HT1080 (cell line): ENCODE measurements at regions not wholly inside any gene's neighbourhood (a gene's known extent, or its start where the extent isn't known, plus 50 kb on each side); places are given as distances from the start of the nearest gene placed in this dataset.
A peak's percentile ranks its signal among the peaks of the same experiment; 100 is the strongest.
"Not testable (repeated sequence)": the region's sequence is repeated elsewhere in the genome, so short reads cannot be mapped to it uniquely, and the experiment has no call there.

Experiments used
- DNase-seq: peaks from one replicate; pipeline ENCODE4 v3.0.0-alpha.2; 2015; ENCODE audit warnings: low read depth

GRCh38 chr20:4358552-4358951 lies 109.5 kb upstream of the ADRA1D start:
- DNase-seq = no peak

- no peak for DNase-seq
These were observed 103.3 kb upstream of the ADRA1D start for GRCh38 chr20:4352348-4352747.

DNA sequence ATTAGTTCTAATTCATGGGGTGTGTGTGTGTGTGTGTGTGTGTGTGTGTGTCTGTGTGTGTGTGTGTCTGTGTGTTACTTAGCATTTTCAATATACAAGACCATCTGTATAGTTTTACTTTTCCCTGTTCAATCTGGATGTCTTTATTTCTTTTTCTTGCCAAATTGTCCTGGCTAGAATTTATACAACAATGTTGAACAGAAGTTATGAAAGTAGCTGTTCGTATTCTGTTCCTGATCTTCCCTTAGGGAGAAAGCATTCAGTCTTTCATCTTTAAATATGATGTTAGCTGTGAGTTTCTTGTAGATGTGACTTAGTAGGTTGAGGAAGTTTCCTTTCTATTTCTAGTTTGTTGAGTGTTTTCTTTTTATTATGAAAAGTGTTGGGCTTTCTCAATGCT lies 101.0 kb upstream of the ADRA1D start:
- no peak for DNase-seq

GRCh38 chr20:4344670-4345069 lies 95.6 kb upstream of the ADRA1D start:
- no peak for DNase-seq

DNA sequence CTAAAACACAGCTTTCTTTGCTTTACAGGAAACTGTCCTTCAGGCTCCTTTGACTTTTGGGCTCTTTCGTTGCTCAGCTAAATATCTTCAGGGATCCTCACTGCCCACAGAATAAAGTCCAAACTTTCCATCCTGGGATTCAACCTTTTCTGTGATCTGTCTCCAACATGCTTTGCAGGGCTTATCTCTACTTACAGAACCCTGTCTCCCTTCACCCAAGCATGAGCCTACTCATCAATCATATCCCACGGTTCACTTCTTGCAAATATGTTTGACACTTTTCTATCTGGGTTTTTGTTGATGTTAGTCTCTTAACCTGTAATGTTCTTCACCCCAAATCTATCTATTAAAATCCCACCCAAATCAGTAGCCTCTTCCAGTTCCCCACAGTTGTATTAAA lies 93.5 kb upstream of the ADRA1D start:
- no peak for DNase-seq

DNA sequence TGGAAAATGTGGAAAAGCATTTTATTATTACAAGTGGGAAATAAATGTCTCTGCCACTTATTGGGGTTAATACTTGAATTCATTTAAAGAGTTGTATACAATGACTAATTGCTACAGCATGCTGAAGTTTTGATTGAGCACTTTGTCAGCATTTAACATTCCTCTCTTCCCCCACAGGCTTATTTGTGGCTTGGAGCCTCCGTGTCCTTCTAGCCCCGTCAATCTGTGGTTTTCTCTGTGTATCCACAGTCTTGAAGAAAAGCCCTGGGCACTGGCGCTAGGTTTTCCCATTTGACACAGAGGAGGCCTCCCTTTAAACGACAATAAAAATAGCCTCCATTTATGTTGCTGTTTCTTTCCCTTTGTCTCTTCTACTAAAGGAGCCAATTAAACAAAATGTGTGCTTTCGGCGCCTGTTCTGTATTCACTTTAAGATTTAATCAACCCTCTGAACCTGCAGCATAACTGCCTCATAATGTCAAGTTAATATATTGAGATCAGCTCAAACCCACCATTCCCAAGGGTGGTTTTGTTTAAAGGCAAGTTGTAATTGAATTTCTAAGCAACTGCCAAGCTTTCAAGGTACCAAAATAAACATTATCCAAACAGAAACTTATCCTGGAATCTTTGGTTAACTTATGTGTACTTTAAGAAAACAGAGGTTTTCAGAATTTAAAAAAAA lies 92.9 kb upstream of the ADRA1D start:
- peak; percentile 21 for DNase-seq

- DNase-seq = no peak
These were observed 86.6 kb upstream of the ADRA1D start for GRCh38 chr20:4335722-4336121.

DNA sequence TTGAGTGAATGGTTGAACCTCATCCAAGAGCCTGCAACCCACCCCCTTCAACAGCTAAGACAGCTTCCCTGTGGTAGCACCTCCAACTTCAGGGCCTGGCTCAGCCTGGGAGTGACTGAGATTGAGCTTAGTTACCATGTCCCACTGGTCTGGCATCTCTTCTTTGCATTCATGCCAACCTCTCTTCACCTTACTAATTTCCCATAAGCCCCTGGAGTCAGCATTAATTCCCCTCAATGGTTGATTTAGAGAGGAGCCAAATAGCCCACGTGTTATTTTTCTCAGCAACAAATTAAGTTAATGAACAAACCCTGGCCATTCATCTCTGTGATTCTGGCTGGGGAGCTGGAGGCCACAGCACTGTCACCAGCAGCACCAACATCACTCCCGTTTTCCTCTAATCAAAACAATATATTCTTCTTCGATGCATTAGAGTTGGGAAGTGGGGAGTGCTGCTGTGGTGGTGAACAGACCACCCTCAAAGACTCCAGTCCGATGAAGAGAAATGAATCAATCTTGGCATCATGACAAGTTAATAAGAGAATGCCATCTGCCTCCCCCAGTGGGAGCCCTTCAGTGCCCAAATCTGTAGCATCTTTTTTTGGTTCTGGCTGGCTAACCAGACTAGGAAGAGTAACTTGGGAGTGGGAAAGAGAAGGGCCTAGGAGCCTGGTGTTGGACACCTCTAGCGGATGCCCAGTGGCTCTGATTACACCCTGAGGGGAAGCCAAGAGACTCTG lies 83.2 kb upstream of the ADRA1D start:
- no peak for DNase-seq

DNA sequence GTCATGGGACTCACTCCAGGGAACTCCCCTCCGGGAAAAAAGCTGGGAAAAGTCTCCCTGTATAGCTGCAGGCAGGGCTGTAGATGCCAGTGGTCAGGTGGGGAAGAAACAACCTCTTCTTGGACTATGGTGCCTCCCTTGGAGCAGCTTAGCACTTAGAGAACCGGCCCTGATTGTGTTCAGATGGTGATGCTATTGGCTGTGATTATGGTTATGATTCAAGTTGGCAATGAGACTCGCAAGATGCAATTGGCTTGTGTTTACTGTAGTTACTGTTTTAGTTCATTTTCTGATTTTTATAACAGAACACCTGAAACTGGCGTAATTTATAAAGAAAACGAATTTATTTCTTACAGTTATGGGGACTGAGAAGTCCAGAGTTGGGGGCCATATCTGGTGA lies 80.9 kb upstream of the ADRA1D start:
- no peak for DNase-seq

DNA sequence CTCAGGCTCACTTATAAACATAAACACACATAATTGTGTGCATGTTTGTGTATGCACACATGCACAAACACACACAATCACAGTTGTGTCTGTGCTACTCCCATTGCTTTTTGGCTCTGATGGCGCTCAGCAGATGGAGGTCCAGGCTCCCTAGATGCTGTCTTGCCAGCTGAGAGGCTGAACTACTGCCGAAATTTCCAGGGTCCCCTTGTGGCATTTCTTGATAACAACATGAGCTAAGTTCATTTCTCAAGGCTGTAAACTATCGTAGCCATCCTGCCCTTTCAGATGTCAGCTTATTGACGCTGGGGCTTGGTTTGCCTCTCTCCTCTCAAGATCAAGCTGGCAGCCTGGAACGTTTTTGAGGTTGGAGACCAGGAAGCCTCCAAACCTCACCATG lies 80.1 kb upstream of the ADRA1D start:
- DNase-seq = no peak

GRCh38 chr20:4328541-4328940 lies 79.5 kb upstream of the ADRA1D start:
- DNase-seq = no peak

- DNase-seq = no peak
These were observed 78.9 kb upstream of the ADRA1D start for GRCh38 chr20:4327956-4328355.

- DNase-seq = peak; percentile 17
These were observed 77.3 kb upstream of the ADRA1D start for GRCh38 chr20:4326195-4327065.

- DNase-seq = no peak
These were observed 76.6 kb upstream of the ADRA1D start for GRCh38 chr20:4325548-4326187.

DNA sequence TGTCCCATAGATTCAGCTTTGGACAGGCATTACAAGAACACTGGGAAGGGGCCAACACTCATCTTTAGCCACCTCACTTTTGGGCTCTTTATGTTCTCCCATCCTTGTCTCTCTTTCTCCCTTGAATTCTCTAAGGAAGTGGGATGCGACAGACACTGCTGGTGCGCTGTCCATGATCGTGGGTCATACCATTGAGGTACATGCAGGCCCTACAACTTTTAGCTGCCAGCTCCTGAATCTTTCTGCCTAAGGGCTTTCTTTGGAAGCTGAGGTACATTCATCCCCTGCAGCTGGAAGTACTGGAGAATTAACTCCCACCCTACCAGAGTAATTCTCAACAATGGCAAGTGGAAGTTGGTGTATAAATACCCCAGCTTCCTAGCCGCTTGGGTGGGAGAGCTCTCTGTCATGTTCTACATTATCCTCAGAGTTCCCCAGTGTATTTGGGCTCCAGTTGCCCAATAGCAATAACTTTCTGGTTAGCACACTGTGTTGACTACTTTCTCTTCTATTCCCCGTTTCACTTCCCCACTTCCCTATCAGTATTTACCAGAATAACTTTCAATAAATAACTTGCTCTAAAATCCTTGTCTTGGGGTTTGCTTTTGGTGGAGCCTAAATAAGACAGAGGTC lies 75.6 kb upstream of the ADRA1D start:
- DNase-seq = no peak

DNA sequence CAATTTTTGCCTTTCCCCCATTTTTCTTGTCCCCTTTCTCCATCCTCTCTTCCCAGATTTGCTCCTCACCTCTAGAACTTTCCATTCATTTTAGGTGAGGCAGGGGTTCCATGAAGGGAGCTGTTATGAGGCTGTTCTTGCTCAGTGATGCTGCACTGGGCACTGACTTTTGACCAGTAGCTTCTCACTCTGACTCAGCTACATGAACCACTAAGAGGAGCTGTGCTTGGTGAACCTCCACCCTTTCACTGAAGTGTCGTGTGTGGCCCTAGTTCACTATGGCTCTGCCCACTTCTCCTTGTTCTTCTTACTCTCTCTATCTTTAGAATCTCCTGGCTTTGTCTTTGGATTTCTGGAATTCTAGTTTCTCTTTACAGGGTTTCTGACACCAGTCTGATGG lies 73.4 kb upstream of the ADRA1D start:
- no peak for DNase-seq

DNA sequence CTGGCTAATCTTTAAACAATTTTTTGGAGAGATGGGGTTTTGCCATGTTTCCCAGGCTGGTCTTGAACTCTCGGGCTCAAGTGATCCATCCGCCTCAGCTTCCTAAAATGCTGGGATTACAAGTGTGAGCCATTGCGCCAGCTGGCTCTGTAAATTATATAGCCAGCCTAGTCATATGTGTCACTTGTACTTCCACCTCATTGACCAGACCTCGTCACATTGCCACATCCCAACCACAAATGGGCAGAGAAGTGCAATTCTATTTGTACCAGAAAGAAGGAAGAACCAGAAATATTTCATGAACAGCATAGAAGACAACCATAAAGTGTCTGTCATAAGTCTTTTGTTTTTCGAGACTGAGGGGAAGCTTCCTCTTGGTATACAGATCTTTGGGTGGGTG lies 71.2 kb upstream of the ADRA1D start:
- DNase-seq = no peak

- no peak for DNase-seq
These were observed 69.8 kb upstream of the ADRA1D start for GRCh38 chr20:4318891-4319290.

DNA sequence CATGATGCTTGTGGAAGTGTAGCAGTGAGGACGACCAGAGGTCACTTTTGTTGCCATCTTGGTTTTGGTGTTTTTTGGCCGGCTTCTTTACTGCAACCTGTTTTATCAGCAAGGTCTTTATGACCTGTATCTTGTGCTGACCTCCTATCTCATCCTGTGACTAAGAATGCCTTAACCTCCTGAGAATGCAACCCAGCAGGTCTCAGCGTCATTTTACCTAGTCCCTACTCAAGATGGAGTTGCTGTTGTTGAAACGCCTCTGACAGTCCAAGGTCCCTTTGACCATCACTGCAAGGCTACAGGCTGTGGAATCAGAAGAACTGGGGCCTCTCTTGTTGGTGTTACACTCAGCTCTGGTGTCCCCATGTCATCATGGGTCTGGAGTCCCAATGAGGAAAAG lies 61.5 kb upstream of the ADRA1D start:
- DNase-seq = not testable (repeated sequence)

GRCh38 chr20:4306206-4306605 lies 57.1 kb upstream of the ADRA1D start:
- DNase-seq = no peak

DNA sequence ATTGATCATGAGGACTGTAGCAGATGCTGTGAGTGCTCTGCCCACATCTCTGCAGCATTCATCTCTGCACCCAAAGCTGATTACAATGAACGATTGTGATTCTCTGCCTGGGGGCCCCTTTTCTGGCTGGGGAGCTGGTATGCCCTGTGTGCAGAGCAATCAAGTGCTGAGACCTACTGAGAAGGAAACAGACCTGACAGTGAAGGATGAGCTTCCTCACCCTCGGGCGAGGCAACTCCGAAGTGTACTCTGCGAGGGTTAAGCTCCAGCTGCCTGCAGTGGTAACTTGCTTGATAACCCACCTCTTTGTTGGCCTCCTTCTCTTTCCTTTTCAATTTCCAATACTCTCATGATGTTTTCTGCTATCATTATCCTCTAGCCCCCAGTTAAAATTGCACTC lies 56.0 kb upstream of the ADRA1D start:
- DNase-seq = no peak
